GM18861 (cell line): ENCODE measurements at regions not wholly inside any gene's neighbourhood (a gene's known extent, or its start where the extent isn't known, plus 50 kb on each side); places are given as distances from the start of the nearest gene placed in this dataset.
"Not testable (repeated sequence)": the region's sequence is repeated elsewhere in the genome, so short reads cannot be mapped to it uniquely, and the experiment has no call there.

ENCODE experiments used
- ATAC-seq: cut with Tn5 transposase; IDR thresholded peaks from one replicate; pipeline ENCODE4 v1.9.1; 2021; ENCODE audit not compliant: unreplicated experiment

DNA sequence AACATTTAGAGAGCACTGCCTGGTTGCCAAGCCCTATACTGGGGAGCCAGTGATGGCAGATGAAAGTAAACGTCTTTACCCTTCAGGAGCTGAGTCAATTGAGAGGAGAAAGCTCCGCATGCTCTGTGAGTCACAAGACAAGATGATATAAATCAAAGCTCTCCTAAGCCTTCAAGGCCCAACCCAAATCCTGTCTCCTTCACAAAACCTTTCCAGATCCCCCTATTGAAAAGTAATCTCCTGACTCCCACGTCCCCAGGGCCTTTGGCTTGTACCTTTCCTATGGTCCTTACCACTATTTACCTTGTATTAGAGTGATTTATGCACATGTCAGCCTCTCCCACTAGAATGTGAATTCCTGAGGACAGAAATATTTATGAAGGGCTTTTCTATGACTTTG lies 230.1 kb upstream of the TENM4 start:
- no peak for ATAC-seq

- ATAC-seq, result no peak
Measured at GRCh38 chr11:79668575-79668974, 227.7 kb upstream of the TENM4 start.

GRCh38 chr11:79667380-79667779 lies 226.6 kb upstream of the TENM4 start:
- no peak for ATAC-seq

DNA sequence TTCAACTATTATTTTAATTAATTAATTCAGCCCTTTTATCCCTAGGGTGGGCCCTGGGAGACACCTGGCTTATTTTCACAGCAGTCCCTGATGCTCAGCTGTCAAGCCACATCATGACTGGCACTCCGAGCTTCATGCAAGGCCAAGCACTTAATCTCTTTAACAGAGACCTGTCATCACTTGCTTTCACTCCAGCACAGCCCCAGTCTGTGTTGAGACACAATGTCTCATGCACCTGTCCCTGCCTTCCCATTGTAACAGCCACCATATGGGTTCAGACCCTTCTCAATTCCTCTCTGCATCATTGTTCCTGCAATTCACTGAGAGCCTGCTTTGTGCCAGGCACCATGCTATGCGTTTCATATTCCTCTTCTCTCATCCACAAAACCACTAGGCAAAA lies 222.2 kb upstream of the TENM4 start:
- no peak for ATAC-seq

DNA sequence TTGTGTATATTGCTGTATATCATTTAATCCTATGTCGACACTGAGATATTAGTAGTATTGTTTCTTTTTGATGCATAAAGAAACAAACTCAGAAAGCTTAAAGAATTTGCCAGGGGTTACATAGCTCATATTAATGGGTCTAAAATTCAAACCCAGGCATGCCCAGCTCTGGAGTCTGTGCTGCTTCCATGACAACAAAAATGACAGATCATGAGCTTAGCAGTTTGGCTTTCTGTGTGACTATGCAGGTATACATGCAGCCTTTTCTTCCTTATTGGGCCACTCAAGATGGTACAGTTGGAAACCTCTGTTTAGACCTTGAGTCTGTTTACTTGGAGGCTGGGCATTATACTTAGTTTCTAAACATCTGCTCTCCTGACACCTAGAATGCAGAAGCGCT lies 220.5 kb upstream of the TENM4 start:
- no peak for ATAC-seq

GRCh38 chr11:79648766-79649520 lies 208.1 kb upstream of the TENM4 start:
- ATAC-seq, result no peak

- ATAC-seq, result no peak
Measured at GRCh38 chr11:79637219-79637618, 196.4 kb upstream of the TENM4 start.

DNA sequence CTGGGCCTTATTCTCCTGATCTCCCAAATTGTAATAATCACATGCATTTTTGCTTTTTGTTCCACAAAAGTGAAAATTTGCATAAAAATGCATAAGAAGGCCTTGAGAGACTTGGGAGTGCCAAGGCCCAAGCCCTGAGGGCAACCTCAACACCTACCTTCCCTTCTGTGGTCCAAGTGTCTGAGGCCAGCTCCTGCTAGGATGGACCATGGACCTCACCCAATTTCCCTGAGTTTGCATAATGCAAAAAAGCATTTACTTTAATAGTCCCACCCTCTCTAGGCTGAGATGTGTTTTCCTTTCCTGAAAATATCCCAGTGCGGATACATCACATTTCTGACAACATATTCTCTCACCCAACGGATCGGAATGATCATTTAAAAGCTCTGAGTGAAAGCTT lies 194.1 kb upstream of the TENM4 start:
- ATAC-seq, result no peak

DNA sequence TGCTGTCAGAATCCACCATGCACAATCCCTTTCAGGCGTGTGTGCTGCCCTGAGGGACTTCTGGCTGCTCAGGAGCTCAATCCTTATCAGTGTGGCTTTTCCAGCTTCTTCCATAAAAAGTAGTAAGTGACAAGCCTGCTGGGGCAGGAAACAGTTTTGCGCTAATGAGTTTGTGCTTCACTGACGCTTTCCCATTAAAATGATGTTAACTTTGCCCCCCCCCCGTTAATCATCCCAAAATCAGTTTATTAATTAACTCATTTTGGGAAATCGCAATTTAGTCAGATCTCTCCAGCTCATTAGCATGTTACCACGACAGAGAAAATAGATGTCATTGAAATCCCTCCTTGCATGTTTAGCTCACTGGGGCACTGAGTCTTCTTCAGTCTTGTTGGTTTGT lies 186.5 kb upstream of the TENM4 start:
- no peak for ATAC-seq

DNA sequence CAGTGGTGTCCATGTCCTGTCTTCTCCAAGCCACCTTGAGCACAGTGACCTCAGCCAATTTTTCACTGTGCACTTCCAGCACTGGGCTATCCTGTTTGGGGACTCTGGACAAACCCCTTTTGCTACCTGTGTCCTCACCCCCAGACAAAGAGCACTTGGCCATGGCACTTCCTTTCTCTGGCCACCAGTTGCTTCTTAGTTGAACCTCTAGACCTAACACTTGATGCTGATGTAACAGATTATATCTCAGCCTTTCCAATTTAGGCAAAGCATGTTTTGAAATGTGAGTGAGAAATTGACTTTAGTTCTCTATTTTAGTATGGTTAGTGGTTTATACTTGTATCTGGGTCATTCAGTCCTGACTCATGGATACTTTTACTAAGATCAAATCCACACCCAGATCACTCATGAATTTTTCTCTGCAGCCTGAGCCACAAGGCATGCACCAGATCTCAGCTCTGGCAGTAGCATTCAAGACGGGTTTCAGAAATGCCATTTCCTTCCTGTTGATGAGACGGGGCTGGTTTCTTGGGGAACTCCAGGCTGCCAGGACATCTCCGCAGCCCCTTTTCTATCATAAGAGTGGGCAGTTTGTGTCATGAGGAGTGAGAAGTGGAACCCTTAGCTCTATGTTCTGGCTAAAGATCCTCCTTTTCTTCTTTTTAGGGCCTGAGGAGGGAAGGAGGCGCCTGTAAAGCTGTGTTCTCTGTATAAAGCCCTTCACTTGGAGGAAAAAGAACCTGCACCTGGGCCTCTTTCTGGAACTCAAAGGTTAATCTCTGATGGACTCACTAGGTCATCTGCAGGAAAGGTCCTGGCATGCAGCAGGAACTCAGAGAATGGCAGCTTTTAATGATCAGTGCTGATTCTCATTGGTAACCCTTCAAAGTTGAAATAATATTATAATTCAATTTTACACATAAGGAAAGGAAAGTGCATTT lies 185.6 kb upstream of the TENM4 start:
- peak; percentile 46 for ATAC-seq

DNA sequence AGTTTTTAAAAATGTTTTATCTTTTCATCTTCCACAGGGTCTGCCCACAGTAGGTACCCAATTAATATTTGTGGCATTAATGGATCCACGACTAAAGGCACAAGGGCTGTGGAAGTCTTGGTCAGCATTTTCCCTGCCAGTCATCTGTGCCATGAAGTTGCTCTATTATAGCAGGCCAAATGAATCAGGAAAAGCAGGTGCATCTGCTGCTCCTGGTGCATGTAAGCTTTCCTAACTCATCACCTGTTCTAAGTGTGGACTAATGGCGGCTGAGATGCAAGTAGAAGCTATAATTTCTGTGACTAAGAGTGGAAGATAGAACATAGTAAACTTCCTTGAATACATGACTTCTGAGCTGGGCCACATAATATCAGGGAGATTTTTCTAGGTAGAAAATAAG lies 182.5 kb upstream of the TENM4 start:
- no peak for ATAC-seq

DNA sequence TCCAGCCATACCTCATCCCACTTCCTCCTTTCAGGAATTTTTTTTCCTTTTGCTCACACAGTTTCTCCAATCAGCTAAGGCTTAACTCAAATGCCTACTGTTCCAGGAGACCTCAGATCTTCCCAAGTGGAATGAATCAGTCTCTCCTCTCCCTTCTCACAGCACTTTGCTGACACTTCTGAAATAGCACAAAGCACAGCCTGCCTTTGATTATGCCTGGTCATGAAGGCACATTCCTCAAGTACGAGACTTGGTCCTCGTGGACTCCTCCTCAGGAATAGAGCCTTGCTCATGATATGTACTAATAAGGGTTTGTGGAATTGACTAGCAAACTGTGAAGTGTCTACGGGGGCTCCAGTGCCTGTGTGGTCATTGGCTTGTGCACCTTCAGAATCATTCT lies 176.7 kb upstream of the TENM4 start:
- ATAC-seq, result no peak

DNA sequence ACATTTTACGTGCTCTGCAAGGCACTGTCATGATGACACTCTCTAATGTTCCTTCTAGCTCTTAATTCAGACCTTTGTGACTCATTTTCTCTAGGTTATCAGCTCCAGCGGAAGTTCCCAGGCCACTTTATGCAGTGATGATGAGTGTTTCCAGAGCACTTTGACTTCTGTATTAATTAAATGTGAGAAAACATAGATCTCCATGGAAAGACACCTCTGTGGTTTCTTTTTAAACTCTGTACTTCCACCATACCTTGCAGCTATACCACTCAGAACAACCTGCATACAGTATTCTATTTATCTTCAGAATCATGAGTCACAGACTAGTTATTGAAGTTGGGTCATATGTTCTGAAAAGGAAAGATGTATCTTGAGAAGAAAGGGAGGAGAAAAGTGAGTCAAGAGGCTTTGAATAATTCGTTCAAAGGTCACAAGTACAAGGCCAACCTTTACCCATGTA lies 175.6 kb upstream of the TENM4 start:
- no peak for ATAC-seq

- no peak for ATAC-seq
Measured at GRCh38 chr11:79615425-79615824, 174.6 kb upstream of the TENM4 start.

- no peak for ATAC-seq
Measured at GRCh38 chr11:79610678-79611077, 169.8 kb upstream of the TENM4 start.

- no peak for ATAC-seq
Measured at GRCh38 chr11:79610139-79610538, 169.3 kb upstream of the TENM4 start.

- ATAC-seq, result no peak
Measured at GRCh38 chr11:79609511-79609910, 168.7 kb upstream of the TENM4 start.

DNA sequence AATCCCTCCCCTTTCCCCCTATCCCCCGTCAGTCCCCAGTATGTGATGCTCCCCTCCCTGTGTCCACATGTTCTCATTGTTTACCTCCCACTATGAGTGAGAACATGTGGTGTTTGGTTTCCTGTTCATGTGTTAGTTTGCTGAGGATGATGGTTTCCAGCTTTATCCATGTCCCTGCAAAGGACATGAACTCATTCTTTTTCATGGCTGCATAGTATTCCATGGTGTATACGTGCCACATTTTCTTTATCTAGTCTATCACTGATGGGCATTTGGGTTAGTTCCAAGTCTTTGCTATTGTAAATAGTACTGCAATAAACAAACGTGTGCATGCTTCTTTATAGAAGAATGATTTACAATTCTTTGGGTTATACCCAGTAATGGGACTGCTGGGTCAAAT lies 165.6 kb upstream of the TENM4 start:
- not testable (repeated sequence) for ATAC-seq

DNA sequence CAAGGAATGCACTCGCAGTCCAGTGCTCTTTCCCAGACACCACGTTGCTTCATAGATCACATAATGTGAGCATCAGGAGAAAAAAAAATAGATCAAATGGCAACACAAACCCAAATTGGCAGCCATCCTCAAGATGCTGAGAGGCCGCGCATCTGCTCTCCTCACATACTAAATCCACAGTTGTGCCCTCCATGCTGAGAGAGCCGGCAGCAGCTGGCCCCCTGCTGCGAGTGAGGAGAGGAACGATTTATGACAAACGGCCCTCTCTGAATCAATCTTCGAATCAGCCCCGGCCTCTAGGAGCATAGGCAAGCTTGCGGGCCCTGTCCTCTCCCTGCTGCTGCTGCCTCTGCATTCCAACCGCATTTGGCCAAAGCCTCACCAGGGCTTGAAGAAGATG lies 159.9 kb upstream of the TENM4 start:
- ATAC-seq, result no peak

DNA sequence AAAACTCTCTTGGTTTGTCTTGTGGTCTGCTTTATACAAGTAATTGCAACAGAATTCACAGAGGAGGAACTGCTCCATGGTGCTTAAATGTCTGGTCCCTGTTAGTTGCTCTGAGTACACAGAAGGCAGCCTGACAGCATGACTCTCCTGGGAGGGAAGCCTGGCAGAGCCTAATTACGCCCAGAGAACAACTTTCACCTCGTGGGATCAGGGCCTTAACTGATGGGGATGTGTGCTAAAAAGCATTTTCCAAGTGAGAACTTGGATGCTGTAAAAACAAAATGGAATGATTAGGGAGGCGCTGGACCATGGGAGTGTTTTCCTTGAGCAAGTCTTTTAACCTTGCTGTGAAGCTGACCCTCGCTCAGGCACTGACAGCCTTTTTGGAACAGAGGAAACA lies 154.0 kb upstream of the TENM4 start:
- no peak for ATAC-seq

DNA sequence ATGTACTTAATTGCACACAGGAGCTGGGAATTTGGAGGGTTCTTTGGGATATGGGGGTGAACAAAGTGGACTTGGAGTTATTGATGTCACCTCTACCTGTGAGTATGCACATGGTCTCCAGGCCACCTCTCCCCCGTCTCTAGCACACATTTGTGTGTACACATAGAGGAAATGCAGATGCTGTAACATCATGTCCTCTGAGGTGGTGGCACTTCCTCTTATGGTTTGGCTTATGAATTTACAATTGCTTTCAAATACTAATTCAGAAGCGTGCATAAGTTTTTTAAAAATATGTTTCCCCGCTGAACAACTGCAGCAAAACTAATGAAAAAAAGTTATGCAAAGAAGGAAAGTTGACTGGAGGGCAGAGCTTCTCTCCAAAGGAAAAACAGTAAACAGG lies 152.0 kb upstream of the TENM4 start:
- no peak for ATAC-seq

- no peak for ATAC-seq
Measured at GRCh38 chr11:79592406-79592805, 151.6 kb upstream of the TENM4 start.
